H1 (cell line): ENCODE measurements at regions not wholly inside any gene's neighbourhood (a gene's known extent, or its start where the extent isn't known, plus 50 kb on each side); places are given as distances from the start of the nearest gene placed in this dataset.

Experiments used
- CTCF ChIA-PET: fragments of 300-600 bp; sonication (Branson Sonifier 250); formaldehyde crosslinking; loops from one replicate; lab custom pipeline; 2021; ENCODE audit not compliant: partially characterized antibody; lab: Charles Lee
- POLR2A ChIA-PET: fragments of 300-600 bp; sonication (Branson Sonifier 250); formaldehyde crosslinking; loops from one replicate; lab custom pipeline; 2021; ENCODE audit warnings: inconsistent platforms; ENCODE audit not compliant: partially characterized antibody; lab: Charles Lee
- DNase-seq, 2 experiments: peaks; one replicate each; pipeline versions ENCODE4 v3.0.0 to v3.0.0-alpha.2; 2010 to 2022; ENCODE audit warnings: low spot score in 2 of 2, low read depth in 1 of 2, mixed read lengths in 1 of 2
- FAIRE-seq: peaks from 2 replicates; lab custom pipeline; 2011; peaks lifted over from hg19 to GRCh38; lab: Jason Lieb, UNC
- H2AFZ ChIP-seq: 2 replicates; pipeline ENCODE4 v1.8.1; 2012; ENCODE audit warnings: low read length, inconsistent platforms
- H2AK5ac ChIP-seq: 2 replicates; pipeline ENCODE4 v1.6.1; 2013; ENCODE audit warnings: low read depth, low read length
- H2BK120ac ChIP-seq: replicated peaks from 2 replicates; pipeline ENCODE3; 2013; ENCODE audit warnings: low read depth, low read length, inconsistent platforms
- H2BK12ac ChIP-seq: 2 replicates; pipeline ENCODE4 v1.6.1; 2013; ENCODE audit warnings: low read depth, low read length
- H2BK15ac ChIP-seq: 2 replicates; pipeline ENCODE4 v1.6.1; 2013; ENCODE audit warnings: low read length
- H2BK20ac ChIP-seq: 2 replicates; pipeline ENCODE4 v1.6.1; 2013; ENCODE audit warnings: low read length
- H2BK5ac ChIP-seq: 2 replicates; pipeline ENCODE4 v1.6.1; 2013; ENCODE audit warnings: low read depth, low read length
- H3K14ac ChIP-seq: 2 replicates; pipeline ENCODE4 v1.6.1; 2013; ENCODE audit warnings: inconsistent platforms; ENCODE audit not compliant: insufficient read length
- H3K18ac ChIP-seq: 2 replicates; pipeline ENCODE4 v1.6.1; 2013; ENCODE audit warnings: low read length; ENCODE audit errors: extremely low read depth
- H3K23ac ChIP-seq: 2 replicates; pipeline ENCODE4 v1.6.1; 2013; ENCODE audit warnings: inconsistent platforms; ENCODE audit not compliant: insufficient read length
- H3K23me2 ChIP-seq: 2 replicates; pipeline ENCODE4 v1.6.1; 2013; ENCODE audit warnings: low read depth, low read length
- H3K27ac ChIP-seq: 2 replicates; pipeline ENCODE4 v1.6.1; 2011; ENCODE audit warnings: low read depth, low read length, inconsistent platforms
- H3K27me3 ChIP-seq, 4 experiments: replicated peaks in 1 of 4; 1 replicate in 1 of 4; 2 replicates in 3 of 4; pipeline versions ENCODE4 v1.6.1 to v1.8.1; 2011 to 2013; ENCODE audit warnings: low read length in 3 of 4, mild to moderate bottlenecking in 3 of 4, inconsistent platforms in 2 of 4, mixed read lengths in 2 of 4, moderate library complexity in 1 of 4; ENCODE audit not compliant: control insufficient read depth in 3 of 4, insufficient read depth in 3 of 4; ENCODE audit errors: extremely low read depth in 1 of 4
- H3K36me3 ChIP-seq, 4 experiments: 2 replicates each; pipeline versions ENCODE4 v1.6.1 to v1.8.1; 2011 to 2013; ENCODE audit warnings: mild to moderate bottlenecking in 4 of 4, low read length in 3 of 4, moderate library complexity in 2 of 4, control low read depth in 1 of 4, inconsistent platforms in 1 of 4; ENCODE audit not compliant: insufficient read depth in 4 of 4, control insufficient read depth in 2 of 4
- H3K4ac ChIP-seq: replicated peaks from 2 replicates; pipeline ENCODE3; 2013; ENCODE audit warnings: low read length, low read depth, mixed read lengths, inconsistent platforms; ENCODE audit not compliant: insufficient read length
- H3K4me1 ChIP-seq, 4 experiments: replicated peaks in 1 of 4; 1 replicate in 1 of 4; 2 replicates in 3 of 4; pipeline versions ENCODE4 v1.6.1 to v1.8.1; 2011 to 2013; ENCODE audit warnings: low read length in 3 of 4, inconsistent platforms in 2 of 4, mixed read lengths in 1 of 4; ENCODE audit not compliant: insufficient read depth in 4 of 4, control insufficient read depth in 3 of 4
- H3K4me2 ChIP-seq, 2 experiments: 2 replicates each; pipeline versions ENCODE4 v1.6.1 to v1.8.1; 2011 to 2013; ENCODE audit warnings: low read depth in 2 of 2, low read length in 2 of 2, control low read depth in 1 of 2, inconsistent platforms in 1 of 2, mild to moderate bottlenecking in 1 of 2; ENCODE audit not compliant: insufficient read depth in 1 of 2
- H3K4me3 ChIP-seq, 4 experiments: fragments of 200-600, 300-600 bp in 1 of 4; sonication (generic), shearing (Covaris generic), sonication (Bioruptor Twin) in 1 of 4; 2 replicates each; pipeline versions ENCODE4 v1.5.1 to v1.8.1; 2011 to 2016; ENCODE audit warnings: low read length in 4 of 4, low read depth in 3 of 4, control low read depth in 2 of 4, inconsistent platforms in 2 of 4, mild to moderate bottlenecking in 2 of 4, mixed read lengths in 1 of 4, moderate library complexity in 1 of 4; ENCODE audit not compliant: insufficient read depth in 2 of 4; ENCODE audit errors: extremely low read depth in 1 of 4
- H3K56ac ChIP-seq: replicated peaks from 2 replicates; pipeline ENCODE3; 2013; ENCODE audit warnings: low read depth, mild to moderate bottlenecking, mixed read lengths, low read length, inconsistent platforms; ENCODE audit not compliant: insufficient read length
- H3K79me1 ChIP-seq: 2 replicates; pipeline ENCODE4 v1.6.1; 2013; ENCODE audit warnings: low read depth, low read length, control low read depth
- H3K79me2 ChIP-seq, 2 experiments: 2 replicates each; pipeline versions ENCODE4 v1.6.1 to v1.8.1; 2012 to 2013; ENCODE audit warnings: low read length in 2 of 2, mild to moderate bottlenecking in 2 of 2, inconsistent platforms in 1 of 2; ENCODE audit not compliant: insufficient read depth in 2 of 2, control insufficient read depth in 1 of 2
- H3K9ac ChIP-seq, 4 experiments: replicated peaks in 1 of 4; 1 replicate in 1 of 4; 2 replicates in 3 of 4; pipeline versions ENCODE4 v1.6.1 to v1.8.1; 2011 to 2013; ENCODE audit warnings: low read depth in 3 of 4, low read length in 3 of 4, control low read depth in 2 of 4, mild to moderate bottlenecking in 2 of 4, moderate library complexity in 2 of 4, inconsistent platforms in 1 of 4; ENCODE audit errors: extremely low read depth in 1 of 4
- H3K9me3 ChIP-seq, 2 experiments: 2 replicates each; pipeline versions ENCODE4 v1.6.1 to v1.8.1; 2012 to 2013; ENCODE audit warnings: mild to moderate bottlenecking in 2 of 2, moderate library complexity in 2 of 2, control low read depth in 1 of 2, inconsistent platforms in 1 of 2, low read depth in 1 of 2, low read length in 1 of 2, mixed read lengths in 1 of 2; ENCODE audit not compliant: insufficient read depth in 2 of 2
- H4K20me1 ChIP-seq, 2 experiments: replicated peaks in 1 of 2; 2 replicates each; pipeline versions ENCODE3 to v1.8.1; 2011 to 2013; ENCODE audit warnings: inconsistent platforms in 2 of 2, low read length in 2 of 2, mild to moderate bottlenecking in 1 of 2; ENCODE audit not compliant: insufficient read depth in 2 of 2, control insufficient read depth in 1 of 2
- H4K5ac ChIP-seq: 2 replicates; pipeline ENCODE4 v1.6.1; 2013; ENCODE audit warnings: low read length, low read depth, mixed read lengths, inconsistent platforms; ENCODE audit not compliant: insufficient read length
- H4K8ac ChIP-seq: 2 replicates; pipeline ENCODE4 v1.8.0; 2013; ENCODE audit warnings: mild to moderate bottlenecking, moderate library complexity, low read length, inconsistent platforms; ENCODE audit not compliant: insufficient read depth; ENCODE audit errors: extremely low read depth
- H4K91ac ChIP-seq: replicated peaks from 2 replicates; pipeline ENCODE3; 2013; ENCODE audit warnings: low read length, mixed read lengths, inconsistent platforms; ENCODE audit not compliant: insufficient read length
- BRCA1 ChIP-seq: IDR thresholded peaks from 2 replicates; pipeline ENCODE4 v1.6.1; 2012; ENCODE audit warnings: low read depth, low read length, improper control_type of control experiment
- CBX5 ChIP-seq: fragments of 300-800, 300-1000 bp; sonication (generic); IDR thresholded peaks from 2 replicates; pipeline ENCODE4 v1.7.1; 2016; ENCODE audit warnings: antibody characterized with exemption, low read length, low read depth
- CEBPB ChIP-seq: IDR thresholded peaks from 2 replicates; pipeline ENCODE4 v1.6.1; 2012; ENCODE audit warnings: low read depth, low read length
- CTBP2 ChIP-seq: IDR thresholded peaks from 2 replicates; pipeline ENCODE4 v1.7.0; 2011; ENCODE audit warnings: borderline replicate concordance, mild to moderate bottlenecking, moderate library complexity, mixed read lengths, low read length; ENCODE audit not compliant: insufficient read depth, insufficient read length
- FOSL1 ChIP-seq: IDR thresholded peaks from 2 replicates; pipeline ENCODE4 v1.6.1; 2011; ENCODE audit warnings: mild to moderate bottlenecking, low read depth, low read length, moderate library complexity; ENCODE audit not compliant: insufficient read depth
- MAFK ChIP-seq: IDR thresholded peaks from 2 replicates; pipeline ENCODE4 v1.6.1; 2012; ENCODE audit warnings: low read depth, mild to moderate bottlenecking, improper control_type of control experiment, low read length
- NRF1 ChIP-seq: IDR thresholded peaks from 2 replicates; pipeline ENCODE4 v1.6.1; 2011; ENCODE audit warnings: mild to moderate bottlenecking, low read depth, low read length, improper control_type of control experiment
- SIRT6 ChIP-seq: IDR thresholded peaks from one replicate; pipeline ENCODE4 v1.7.1; 2012; ENCODE audit warnings: low read length, inconsistent platforms
- SIX5 ChIP-seq: IDR thresholded peaks from 2 replicates; pipeline ENCODE4 v1.6.1; 2011; ENCODE audit warnings: mild to moderate bottlenecking, low read depth, low read length
- SP4 ChIP-seq: IDR thresholded peaks from 2 replicates; pipeline ENCODE4 v1.6.1; 2012; ENCODE audit warnings: low read length, inconsistent platforms
- YY1 ChIP-seq: IDR thresholded peaks from 2 replicates; pipeline ENCODE4 v1.6.1; 2011; ENCODE audit warnings: low read depth, mild to moderate bottlenecking, low read length
- WGBS, 2 experiments: shearing (Covaris generic) in 1 of 2; methylation state at CpG; one replicate each; pipeline versions ENCODE4 v1.1.6 to v1.1.7; 2013 to 2015; ENCODE audit warnings: low lambda C conversion rate in 2 of 2, mixed read lengths in 2 of 2, inconsistent platforms in 1 of 2, low coverage in 1 of 2, missing lambda C conversion rate in 1 of 2; ENCODE audit not compliant: insufficient replicate concordance in 2 of 2, insufficient coverage in 1 of 2, insufficient read length in 1 of 2; ENCODE audit errors: extremely low coverage in 1 of 2, missing lambda C conversion rate in 1 of 2; 5-methylcytosine and 5-hydroxymethylcytosine counted together
- TF ChIP-seq, protein P1 (sequence below): IDR thresholded peaks from 2 replicates; pipeline ENCODE4 v1.6.1; 2012; ENCODE audit warnings: low read length, inconsistent platforms

DNA sequence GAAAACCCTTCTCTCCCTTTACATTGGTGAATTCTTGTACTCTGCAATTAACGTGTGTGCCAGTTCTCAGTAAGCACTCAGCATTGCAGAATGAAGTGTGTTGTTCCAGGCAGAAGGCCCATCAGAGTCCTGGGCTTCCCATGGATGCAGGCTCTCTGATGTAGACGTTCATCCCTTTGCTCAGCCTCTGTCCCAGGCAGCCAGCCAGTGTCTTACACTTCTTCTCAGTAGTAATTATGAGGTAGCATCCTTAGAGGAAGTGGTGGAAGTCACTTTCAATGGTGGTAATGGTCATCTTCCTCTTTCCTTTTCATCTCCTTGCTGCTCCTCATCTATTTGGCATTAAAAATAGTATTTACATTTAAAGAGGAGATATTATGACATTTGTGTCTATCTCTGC lies 66.7 kb upstream of the FYN start:
- ChIA-PET CTCF (no interaction called here), POLR2A (no interaction called here)
- H3K9me3 ChIP-seq = peaks cover 0 to 5% of the 10 kb centered on the region in 2 experiments; a peak in 2 of 4 replicates
- no peak overlapping the region for H2BK5ac ChIP-seq
- H2AK5ac ChIP-seq = no peak overlapping the region
- no peak overlapping the region for H2AFZ ChIP-seq
- no peak overlapping the region for H3K27ac ChIP-seq
- H2BK15ac ChIP-seq = no peak overlapping the region
- DNase-seq (no peak), FAIRE-seq (no peak)
- H3K18ac ChIP-seq = no peak overlapping the region
- no peaks in the 10 kb centered on the region for H3K27me3 ChIP-seq
- H3K4me3 ChIP-seq = no peak overlapping the region
- H4K20me1 ChIP-seq = no peaks in the 10 kb centered on the region
- H2BK20ac ChIP-seq = no peak overlapping the region
- H3K79me1 ChIP-seq = no peaks in the 10 kb centered on the region
- no peaks in the 10 kb centered on the region for H3K4me1 ChIP-seq
- no peak overlapping the region for H4K5ac ChIP-seq
- no peak overlapping the region for H3K23ac ChIP-seq
- H4K8ac ChIP-seq = no peak overlapping the region
- H3K14ac ChIP-seq = no peak overlapping the region
- WGBS, 2 experiments = 94% methylated on average over 2 of the region's 2 CpGs; no CpG with 5 or more reads in 1 of the 2 experiments
- H3K36me3 ChIP-seq = no peaks in the 10 kb centered on the region
- no peak overlapping the region for H3K56ac ChIP-seq
- H3K23me2 ChIP-seq = no peaks in the 10 kb centered on the region
- H3K4me2 ChIP-seq = no peak overlapping the region
- no peak overlapping the region for H3K4ac ChIP-seq
- H2BK120ac ChIP-seq = no peak overlapping the region
- H4K91ac ChIP-seq = no peak overlapping the region
- no peak overlapping the region for H3K9ac ChIP-seq
- H2BK12ac ChIP-seq = no peak overlapping the region
- H3K79me2 ChIP-seq = no peaks in the 10 kb centered on the region
- TF ChIP-seq YY1 (no peak), CTBP2 (no peak), BRCA1 (no peak), NRF1 (no peak), MAFK (no peak), CBX5 (no peak), SIX5 (no peak), FOSL1 (no peak), SIRT6 (no peak), CEBPB (no peak), SP4 (no peak)
- TF ChIP-seq, protein P1, sequence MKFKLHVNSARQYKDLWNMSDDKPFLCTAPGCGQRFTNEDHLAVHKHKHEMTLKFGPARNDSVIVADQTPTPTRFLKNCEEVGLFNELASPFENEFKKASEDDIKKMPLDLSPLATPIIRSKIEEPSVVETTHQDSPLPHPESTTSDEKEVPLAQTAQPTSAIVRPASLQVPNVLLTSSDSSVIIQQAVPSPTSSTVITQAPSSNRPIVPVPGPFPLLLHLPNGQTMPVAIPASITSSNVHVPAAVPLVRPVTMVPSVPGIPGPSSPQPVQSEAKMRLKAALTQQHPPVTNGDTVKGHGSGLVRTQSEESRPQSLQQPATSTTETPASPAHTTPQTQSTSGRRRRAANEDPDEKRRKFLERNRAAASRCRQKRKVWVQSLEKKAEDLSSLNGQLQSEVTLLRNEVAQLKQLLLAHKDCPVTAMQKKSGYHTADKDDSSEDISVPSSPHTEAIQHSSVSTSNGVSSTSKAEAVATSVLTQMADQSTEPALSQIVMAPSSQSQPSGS = no peak
